ENCODE measurements at regions not wholly inside any gene's neighbourhood (a gene's known extent, or its start where the extent isn't known, plus 50 kb on each side); places are given as distances from the start of the nearest gene placed in this dataset.

GRCh38 chr4:141538001-141538400 lies 98.4 kb upstream of the IL15 start (continued):
- TF ChIP-seq CTCFL (IDR thresholded peaks at IDR 0.05; ENCODE audit: borderline replicate concordance, insufficient read depth, low read depth, low read length, poor library complexity, severe bottlenecking) (no peak), ATF3 (IDR thresholded peaks at IDR 0.05) (no peak), ATF3 (CRISPR knock-in tag; conservative IDR thresholded peaks at IDR 0.05) (no peak)

GRCh38 chr4:141540643-141541042 lies 95.7 kb upstream of the IL15 start:
- no peaks in the 10 kb centered on the region for H4K20me1 ChIP-seq (replicated peaks; ENCODE audit: control insufficient read depth, insufficient read depth, low read length)
- 0% methylated on average over 2 of the region's 2 CpGs for WGBS (ENCODE audit: insufficient coverage, low coverage, missing lambda C conversion rate)
- no peaks in the 10 kb centered on the region for H3K36me3 ChIP-seq (ENCODE audit: control insufficient read depth, insufficient read depth, low read length)
- no peak overlapping the region for H3K4me2 ChIP-seq (ENCODE audit: insufficient read depth, low read length)
- CTCF ChIA-PET (ENCODE audit: low intra/inter-chr PET ratio) = no interaction called here
- BruUV-seq (replicated peaks) = no TSS peak
- ATAC-seq (no peak), DNase-seq (ENCODE audit: extremely low read depth in 1 of 4, low spot score in 3 of 4) (no peak), FAIRE-seq (no peak)
- no peaks in the 10 kb centered on the region for H3K27me3 ChIP-seq (ENCODE audit: control insufficient read depth in 2 of 2, insufficient read depth in 2 of 2, low read length in 2 of 2)
- no peaks in the 10 kb centered on the region for H3K9me3 ChIP-seq (replicated peaks; ENCODE audit: control insufficient read depth, insufficient read depth, low read depth, low read length)
- in situ Hi-C loops (cut with MboI) = no loop called here
- H3K4me1 ChIP-seq (replicated peaks in 1 of 2; ENCODE audit: control insufficient read depth in 2 of 2, insufficient read depth in 2 of 2, low read length in 2 of 2) = no peaks in the 10 kb centered on the region
- H3K9me1 ChIP-seq (ENCODE audit: control insufficient read depth, insufficient read depth, low read length) = no peaks in the 10 kb centered on the region
- POLR2A ChIA-PET = no interaction called here
- H3K27ac ChIP-seq (ENCODE audit: extremely low read depth, low read depth, low read length) = no peak overlapping the region
- no peak overlapping the region for H3K9ac ChIP-seq (ENCODE audit: insufficient read depth in 1 of 2, low read depth in 2 of 2, low read length in 2 of 2)
- no peak overlapping the region for H3K4me3 ChIP-seq
- H2AFZ ChIP-seq (ENCODE audit: low read depth, low read length) = no peak overlapping the region
- H3K79me2 ChIP-seq (ENCODE audit: control insufficient read depth, insufficient read depth, low read length) = no peaks in the 10 kb centered on the region
- intact Hi-C loops (cut with micrococcal nuclease) = no loop called here
- TF ChIP-seq IRF1 (CRISPR knock-in tag; IDR thresholded peaks at IDR 0.05; ENCODE audit: borderline replicate concordance) (no peak), ZFP36 (IDR thresholded peaks at IDR 0.05; ENCODE audit: low read depth, low read length, partially characterized antibody) (no peak), ZSCAN29 (IDR thresholded peaks at IDR 0.05) (no peak), ZNF655 (CRISPR knock-in tag; IDR thresholded peaks at IDR 0.05) (no peak), MAFK (IDR thresholded peaks at IDR 0.05; ENCODE audit: low read length) (no peak), ZNF695 (CRISPR knock-in tag; IDR thresholded peaks at IDR 0.05) (no peak), CSDE1 (IDR thresholded peaks at IDR 0.05) (no peak), AFF4 (CRISPR knock-in tag; IDR thresholded peaks at IDR 0.05) (no peak), ETV6 (IDR thresholded peaks at IDR 0.05; ENCODE audit: borderline replicate concordance in 1 of 2, low read depth in 2 of 2, low read length in 1 of 2) (no peak), ETV6 (CRISPR knock-in tag; IDR thresholded peaks at IDR 0.05; ENCODE audit: borderline replicate concordance) (no peak)
